ENCODE measurements at regions not wholly inside any gene's neighbourhood (a gene's known extent, or its start where the extent isn't known, plus 50 kb on each side); places are given as distances from the start of the nearest gene placed in this dataset.

DNA sequence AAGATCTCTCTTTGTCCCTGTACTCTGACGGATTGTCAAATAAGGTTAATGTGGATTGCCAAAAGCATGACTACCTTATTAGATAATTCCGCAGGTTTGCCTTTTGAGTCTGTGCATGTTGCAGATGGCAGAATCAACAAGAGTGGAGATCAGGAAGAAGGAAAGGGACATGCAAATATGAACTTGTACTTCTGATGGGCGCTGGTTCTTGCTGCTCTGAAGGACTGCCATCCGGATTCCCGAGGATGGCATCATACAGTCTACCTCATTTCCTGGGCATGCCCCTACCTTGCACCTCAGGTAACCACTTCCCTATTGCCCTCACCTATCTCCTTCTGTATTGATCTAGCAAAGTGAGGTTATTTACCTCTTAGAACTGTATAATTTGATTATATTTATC lies 504.2 kb downstream of the ACTL7B start:
- H3K4me1 ChIP-seq (ENCODE audit: control insufficient read depth in 4 of 4, insufficient read depth in 4 of 4, low read length in 3 of 4), result no peaks in the 10 kb centered on the region
- no peaks in the 10 kb centered on the region for H3K36me3 ChIP-seq (ENCODE audit: control insufficient read depth in 4 of 4, insufficient read depth in 3 of 4, low read depth in 1 of 4, low read length in 3 of 4)
- no peaks in the 10 kb centered on the region for H3K9me3 ChIP-seq (ENCODE audit: control insufficient read depth in 4 of 4, low read length in 3 of 4)
- WGBS, result 90% methylated on average over 5 of the region's 5 CpGs
- no peak overlapping the region for H3K9ac ChIP-seq (ENCODE audit: low read depth in 1 of 2, low read length in 2 of 2)
- no peak for DNase-seq (ENCODE audit: low spot score)
- no peak overlapping the region for H3K4me3 ChIP-seq (ENCODE audit: low read depth in 1 of 3, low read length in 3 of 3)
- peaks cover 0 to 2% (median 0%) of the 10 kb centered on the region in 4 donors for H3K27me3 ChIP-seq (ENCODE audit: control insufficient read depth in 4 of 4, insufficient read depth in 4 of 4, low read length in 3 of 4)
- no peak for TF ChIP-seq HNF4A (conservative IDR thresholded peaks at IDR 0.05)
- TF ChIP-seq RAD21 (IDR thresholded peaks at IDR 0.05), result no peak
- TF ChIP-seq FOXA1 (IDR thresholded peaks at IDR 0.05), result no peak
- TF ChIP-seq MAX (IDR thresholded peaks at IDR 0.05), result no peak
- TF ChIP-seq, protein P1, sequence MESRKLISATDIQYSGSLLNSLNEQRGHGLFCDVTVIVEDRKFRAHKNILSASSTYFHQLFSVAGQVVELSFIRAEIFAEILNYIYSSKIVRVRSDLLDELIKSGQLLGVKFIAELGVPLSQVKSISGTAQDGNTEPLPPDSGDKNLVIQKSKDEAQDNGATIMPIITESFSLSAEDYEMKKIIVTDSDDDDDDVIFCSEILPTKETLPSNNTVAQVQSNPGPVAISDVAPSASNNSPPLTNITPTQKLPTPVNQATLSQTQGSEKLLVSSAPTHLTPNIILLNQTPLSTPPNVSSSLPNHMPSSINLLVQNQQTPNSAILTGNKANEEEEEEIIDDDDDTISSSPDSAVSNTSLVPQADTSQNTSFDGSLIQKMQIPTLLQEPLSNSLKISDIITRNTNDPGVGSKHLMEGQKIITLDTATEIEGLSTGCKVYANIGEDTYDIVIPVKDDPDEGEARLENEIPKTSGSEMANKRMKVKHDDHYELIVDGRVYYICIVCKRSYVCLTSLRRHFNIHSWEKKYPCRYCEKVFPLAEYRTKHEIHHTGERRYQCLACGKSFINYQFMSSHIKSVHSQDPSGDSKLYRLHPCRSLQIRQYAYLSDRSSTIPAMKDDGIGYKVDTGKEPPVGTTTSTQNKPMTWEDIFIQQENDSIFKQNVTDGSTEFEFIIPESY (IDR thresholded peaks at IDR 0.05), result no peak
- no peak for TF ChIP-seq EGR1 (IDR thresholded peaks at IDR 0.05; ENCODE audit: low read depth in 2 of 2)
- no peak for TF ChIP-seq GABPA (IDR thresholded peaks at IDR 0.05 in 1 of 2, conservative IDR thresholded peaks at IDR 0.05 in 1 of 2)
- no peak for TF ChIP-seq JUND (IDR thresholded peaks at IDR 0.05)
- TF ChIP-seq RXRA (IDR thresholded peaks at IDR 0.05), result no peak
- TF ChIP-seq CTCF (IDR thresholded peaks at IDR 0.05; ENCODE audit: low read depth, low read length, missing input control), result no peak
- no peak for TF ChIP-seq SP1 (IDR thresholded peaks at IDR 0.05)
- H3K27ac ChIP-seq (ENCODE audit: low read depth in 1 of 2, low read length in 2 of 2), result no peak overlapping the region

DNA sequence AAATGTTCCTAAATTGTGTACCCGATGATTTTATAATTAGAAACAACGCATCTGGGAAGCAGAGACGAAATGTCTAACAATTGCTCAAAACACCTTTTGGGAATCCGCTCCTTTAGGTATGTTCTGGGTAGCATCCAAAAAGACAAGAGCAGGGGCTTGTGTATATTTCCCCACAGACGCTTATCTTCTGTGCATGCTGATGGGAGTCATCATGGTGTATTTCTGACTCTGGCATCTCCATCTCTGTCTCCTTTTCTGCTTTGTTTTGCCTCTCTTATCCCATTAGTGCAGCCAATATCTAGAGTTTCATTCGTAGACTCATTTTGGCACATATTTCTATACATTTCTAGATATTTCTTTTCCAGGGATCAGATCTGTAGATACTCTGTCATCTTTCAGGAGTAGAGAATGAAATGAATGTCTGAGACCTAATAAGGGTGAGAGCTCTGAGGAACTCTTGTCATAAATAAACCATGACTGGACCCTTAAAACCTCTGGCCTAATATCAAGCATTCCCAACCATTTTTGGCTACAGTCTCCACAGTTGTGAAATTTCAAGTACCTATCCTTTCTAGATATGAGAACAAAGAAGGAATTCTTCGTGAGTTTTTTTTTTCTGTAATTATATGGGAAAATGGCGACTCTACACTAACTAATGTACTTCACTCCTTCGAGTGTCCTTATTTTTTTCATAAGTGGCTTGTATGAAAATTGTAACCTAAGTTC lies 508.2 kb downstream of the ACTL7B start:
- no peaks in the 10 kb centered on the region for H3K36me3 ChIP-seq (ENCODE audit: control insufficient read depth in 4 of 4, insufficient read depth in 3 of 4, low read depth in 1 of 4, low read length in 3 of 4)
- WGBS, result 88% methylated on average over 9 of the region's 9 CpGs
- H3K9ac ChIP-seq (ENCODE audit: low read depth in 1 of 2, low read length in 2 of 2), result no peak overlapping the region
- H3K9me3 ChIP-seq (ENCODE audit: control insufficient read depth in 4 of 4, low read length in 3 of 4), result no peaks in the 10 kb centered on the region
- H3K4me1 ChIP-seq (ENCODE audit: control insufficient read depth in 4 of 4, insufficient read depth in 4 of 4, low read length in 3 of 4), result no peaks in the 10 kb centered on the region
- DNase-seq (ENCODE audit: low spot score), result no peak
- H3K27ac ChIP-seq (ENCODE audit: low read depth in 1 of 2, low read length in 2 of 2), result no peak overlapping the region
- no peak for TF ChIP-seq REST (IDR thresholded peaks at IDR 0.05)
- no peak for TF ChIP-seq FOXA2 (IDR thresholded peaks at IDR 0.05)
- TF ChIP-seq RAD21 (IDR thresholded peaks at IDR 0.05), result no peak
- TF ChIP-seq HNF4A (conservative IDR thresholded peaks at IDR 0.05), result no peak
- TF ChIP-seq TAF1 (conservative IDR thresholded peaks at IDR 0.05), result no peak
- TF ChIP-seq JUND (IDR thresholded peaks at IDR 0.05), result no peak
- TF ChIP-seq RXRA (IDR thresholded peaks at IDR 0.05), result no peak
- TF ChIP-seq, protein P1 (IDR thresholded peaks at IDR 0.05), result no peak
- H3K4me3 ChIP-seq (ENCODE audit: low read depth in 1 of 3, low read length in 3 of 3), result no peak overlapping the region
- no peaks in the 10 kb centered on the region for H3K27me3 ChIP-seq (ENCODE audit: control insufficient read depth in 4 of 4, insufficient read depth in 4 of 4, low read length in 3 of 4)
